Spleen (tissue), 7 donors: ENCODE measurements at regions not wholly inside any gene's neighbourhood (a gene's known extent, or its start where the extent isn't known, plus 50 kb on each side); places are given as distances from the start of the nearest gene placed in this dataset.

Experiments used
- POLR2A ChIP-seq, 3 donors: fragments of 450-650 bp; IDR thresholded peaks; one replicate each; pipeline ENCODE4 v1.5.1; 2017; ENCODE audit warnings: antibody characterized with exemption in 3 of 3, mild to moderate bottlenecking in 1 of 3
- POLR2AphosphoS5 ChIP-seq, 3 donors: sonication (generic); formaldehyde crosslinking; IDR thresholded peaks; one replicate each; pipeline ENCODE4 v1.5.1; 2017; ENCODE audit warnings: antibody characterized with exemption in 3 of 3
- TF ChIP-seq, protein P1 (sequence below), 11 experiments: fragments of 200-600 bp in 7 of 11; fragments of 450-650 bp in 4 of 11; sonication (generic) in 4 of 11; IDR thresholded peaks in 8 of 11; conservative IDR thresholded peaks in 3 of 11; 1 replicate in 7 of 11; 2 replicates in 4 of 11; pipeline versions ENCODE4 v1.4.0 to v1.8.0; 2016 to 2021; ENCODE audit warnings: antibody characterized with exemption in 11 of 11, inconsistent platforms in 4 of 11, mild to moderate bottlenecking in 1 of 11
- donor health status: DM: no; HTN: no; CAD: no; lungs with moderate emphysema.
- donor health status: DM: no; HTN: no; CAD: no.
- donor health status: DM: no; HTN: no; CAD: no.

DNA sequence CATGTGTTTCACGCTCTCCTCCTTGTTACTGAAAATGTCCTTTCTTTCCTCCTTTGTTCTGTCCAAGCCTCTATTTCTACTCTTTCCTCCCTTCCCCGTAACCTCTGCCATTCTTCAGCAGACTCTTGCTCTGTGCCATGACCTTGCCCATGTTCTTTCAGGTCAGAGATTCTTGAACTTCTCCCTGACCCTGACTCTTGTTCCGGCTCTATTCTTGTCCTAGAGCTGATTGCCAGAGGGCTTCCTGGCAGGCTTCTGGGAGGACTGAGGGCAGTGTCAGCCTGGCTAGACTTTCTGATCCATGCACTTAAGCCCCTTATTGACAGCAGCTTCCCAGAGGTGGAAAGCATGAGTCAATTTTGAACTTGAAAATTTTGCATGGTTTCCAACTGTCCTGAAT is 174.2 kb downstream of the TMEM161B start:
- TF ChIP-seq, protein P1, sequence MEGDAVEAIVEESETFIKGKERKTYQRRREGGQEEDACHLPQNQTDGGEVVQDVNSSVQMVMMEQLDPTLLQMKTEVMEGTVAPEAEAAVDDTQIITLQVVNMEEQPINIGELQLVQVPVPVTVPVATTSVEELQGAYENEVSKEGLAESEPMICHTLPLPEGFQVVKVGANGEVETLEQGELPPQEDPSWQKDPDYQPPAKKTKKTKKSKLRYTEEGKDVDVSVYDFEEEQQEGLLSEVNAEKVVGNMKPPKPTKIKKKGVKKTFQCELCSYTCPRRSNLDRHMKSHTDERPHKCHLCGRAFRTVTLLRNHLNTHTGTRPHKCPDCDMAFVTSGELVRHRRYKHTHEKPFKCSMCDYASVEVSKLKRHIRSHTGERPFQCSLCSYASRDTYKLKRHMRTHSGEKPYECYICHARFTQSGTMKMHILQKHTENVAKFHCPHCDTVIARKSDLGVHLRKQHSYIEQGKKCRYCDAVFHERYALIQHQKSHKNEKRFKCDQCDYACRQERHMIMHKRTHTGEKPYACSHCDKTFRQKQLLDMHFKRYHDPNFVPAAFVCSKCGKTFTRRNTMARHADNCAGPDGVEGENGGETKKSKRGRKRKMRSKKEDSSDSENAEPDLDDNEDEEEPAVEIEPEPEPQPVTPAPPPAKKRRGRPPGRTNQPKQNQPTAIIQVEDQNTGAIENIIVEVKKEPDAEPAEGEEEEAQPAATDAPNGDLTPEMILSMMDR (IDR thresholded peaks at IDR 0.05 in 8 of 11, conservative IDR thresholded peaks at IDR 0.05 in 3 of 11), result no peak
- TF ChIP-seq POLR2AphosphoS5 (IDR thresholded peaks at IDR 0.05) (no peak), POLR2A (IDR thresholded peaks at IDR 0.05) (no peak)
